WTC11 (cell line): ENCODE measurements at regions not wholly inside any gene's neighbourhood (a gene's known extent, or its start where the extent isn't known, plus 50 kb on each side); places are given as distances from the start of the nearest gene placed in this dataset.
A peak's percentile ranks its signal among the peaks of the same experiment; 100 is the strongest.

ENCODE experiments used
- ATAC-seq: fragments of 200-7000 bp; cut with Tn5 transposase; 2 replicates; pipeline ENCODE4 v1.10.0; 2021; ENCODE audit warnings: mild to moderate bottlenecking, moderate library complexity
- CTCF ChIA-PET: fragments of 300-600 bp; sonication (Branson Sonifier 250); formaldehyde crosslinking; loops from one replicate; lab custom pipeline; 2021; ENCODE audit warnings: antibody characterized with exemption; lab: Charles Lee
- POLR2A ChIA-PET: fragments of 350-600 bp; sonication (Branson Sonifier 250); formaldehyde crosslinking; loops from one replicate; lab custom pipeline; 2021; ENCODE audit warnings: antibody characterized with exemption; lab: Charles Lee
- DNase-seq: peaks from one replicate; pipeline ENCODE4 v3.0.0; 2021; ENCODE audit warnings: low spot score
- H3K27ac Mint-ChIP-seq: 2 replicates; pipeline ENCODE4 v1.8.0; 2021; ENCODE audit warnings: mixed read lengths
- H3K27me3 Mint-ChIP-seq: 2 replicates; pipeline ENCODE4 v1.8.0; 2021; ENCODE audit warnings: low read depth, mild to moderate bottlenecking, moderate library complexity, mixed read lengths
- H3K36me3 Mint-ChIP-seq: 2 replicates; pipeline ENCODE4 v1.8.0; 2021; ENCODE audit warnings: mixed read lengths
- H3K4me1 Mint-ChIP-seq: 2 replicates; pipeline ENCODE4 v1.8.0; 2022; ENCODE audit warnings: mixed read lengths
- H3K4me3 Mint-ChIP-seq: 2 replicates; pipeline ENCODE4 v1.8.0; 2021; ENCODE audit warnings: mild to moderate bottlenecking, moderate library complexity, mixed read lengths
- H3K9me3 Mint-ChIP-seq: 2 replicates; pipeline ENCODE4 v1.8.0; 2021; ENCODE audit warnings: mixed read lengths
- E2F4 ChIP-seq: sonication (generic); formaldehyde crosslinking; IDR thresholded peaks from 2 replicates; pipeline ENCODE4 v1.8.1; 2022; ENCODE audit warnings: low read depth, mild to moderate bottlenecking, moderate library complexity, missing genetic modification reagents, borderline replicate concordance
- E2F5 ChIP-seq: sonication (generic); formaldehyde crosslinking; IDR thresholded peaks from 2 replicates; pipeline ENCODE4 v1.8.1; 2022; ENCODE audit warnings: mild to moderate bottlenecking, moderate library complexity, missing genetic modification reagents
- ESRRA ChIP-seq: sonication (generic); formaldehyde crosslinking; IDR thresholded peaks from 2 replicates; pipeline ENCODE4 v1.8.1; 2022; ENCODE audit warnings: mild to moderate bottlenecking, missing genetic modification reagents, borderline replicate concordance
- ETV6 ChIP-seq: sonication (generic); formaldehyde crosslinking; IDR thresholded peaks from 2 replicates; pipeline ENCODE4 v1.8.1; 2022; ENCODE audit warnings: mild to moderate bottlenecking, missing genetic modification reagents
- FOXJ3 ChIP-seq: sonication (generic); formaldehyde crosslinking; IDR thresholded peaks from 2 replicates; pipeline ENCODE4 v1.9.0; 2021; ENCODE audit warnings: missing genetic modification reagents, mild to moderate bottlenecking, borderline replicate concordance
- MAX ChIP-seq: sonication (generic); formaldehyde crosslinking; IDR thresholded peaks from 2 replicates; pipeline ENCODE4 v1.8.0; 2022; ENCODE audit warnings: mild to moderate bottlenecking, missing genetic modification reagents
- MLX ChIP-seq: sonication (generic); formaldehyde crosslinking; IDR thresholded peaks from 2 replicates; pipeline ENCODE4 v1.8.1; 2023; ENCODE audit warnings: mild to moderate bottlenecking, missing genetic modification reagents, moderate library complexity
- SMAD3 ChIP-seq: sonication (generic); formaldehyde crosslinking; IDR thresholded peaks from 2 replicates; pipeline ENCODE4 v1.8.0; 2022; ENCODE audit warnings: missing genetic modification reagents, mild to moderate bottlenecking, borderline replicate concordance
- SMAD4 ChIP-seq: sonication (generic); formaldehyde crosslinking; IDR thresholded peaks from 2 replicates; pipeline ENCODE4 v1.8.0; 2022; ENCODE audit warnings: mild to moderate bottlenecking, missing genetic modification reagents
- TCF7 ChIP-seq: sonication (generic); formaldehyde crosslinking; IDR thresholded peaks from 2 replicates; pipeline ENCODE4 v1.8.0; 2022; ENCODE audit warnings: mild to moderate bottlenecking, low read depth, missing genetic modification reagents, moderate library complexity
- USF1 ChIP-seq: sonication (generic); formaldehyde crosslinking; IDR thresholded peaks from 2 replicates; pipeline ENCODE4 v1.8.0; 2022; ENCODE audit warnings: mild to moderate bottlenecking, missing genetic modification reagents
- ZMAT4 ChIP-seq: fragments of 250-450 bp; sonication (Bioruptor Pico); IDR thresholded peaks from 2 replicates; pipeline ENCODE4 v1.9.0; 2021; ENCODE audit warnings: mild to moderate bottlenecking
- ZNF512 ChIP-seq: sonication (generic); formaldehyde crosslinking; IDR thresholded peaks from 2 replicates; pipeline ENCODE4 v1.8.1; 2022; ENCODE audit warnings: missing genetic modification reagents, borderline replicate concordance
- ZNF532 ChIP-seq: fragments of 250-450 bp; sonication (Bioruptor Pico); IDR thresholded peaks from 2 replicates; pipeline ENCODE4 v1.9.0; 2021; ENCODE audit warnings: mild to moderate bottlenecking, borderline replicate concordance

GRCh38 chr12:115215544-115215943 is 531.6 kb upstream of the TBX3 start:
- ChIA-PET CTCF (no interaction called here), POLR2A (no interaction called here)
- no peaks in the 10 kb centered on the region; the same call in 1 of the 2 replicates for H3K36me3 Mint-ChIP-seq
- H3K4me1 Mint-ChIP-seq: peaks cover 11% of the 10 kb centered on the region
- no peak overlapping the region for H3K4me3 Mint-ChIP-seq
- ATAC-seq (no peak), DNase-seq (no peak)
- TF ChIP-seq USF1 (CRISPR knock-in tag) (no peak), SMAD3 (CRISPR knock-in tag) (no peak), FOXJ3 (CRISPR knock-in tag) (no peak), ZMAT4 (CRISPR knock-in tag) (no peak), ZNF512 (CRISPR knock-in tag) (no peak), MLX (CRISPR knock-in tag) (no peak)
- peaks cover 7% of the 10 kb centered on the region for H3K9me3 Mint-ChIP-seq
- H3K27me3 Mint-ChIP-seq: no peaks in the 10 kb centered on the region; the same call in 1 of the 2 replicates
- H3K27ac Mint-ChIP-seq: no peak overlapping the region

GRCh38 chr12:115213538-115214016 is 529.6 kb upstream of the TBX3 start:
- DNase-seq: peak; percentile 18
- H3K4me1 Mint-ChIP-seq: peaks cover 15% of the 10 kb centered on the region
- POLR2A ChIA-PET: no interaction called here
- CTCF ChIA-PET: no interaction called here
- no peak overlapping the region for H3K27ac Mint-ChIP-seq
- no peaks in the 10 kb centered on the region; the same call in 1 of the 2 replicates for H3K36me3 Mint-ChIP-seq
- no peaks in the 10 kb centered on the region for H3K27me3 Mint-ChIP-seq
- H3K9me3 Mint-ChIP-seq: peaks cover 7% of the 10 kb centered on the region
- TF ChIP-seq ESRRA (CRISPR knock-in tag) (no peak), ETV6 (0 out of 2 replicates have a peak, but pooled peaks have one; percentile 17)
- peak; percentile 72 for ATAC-seq
- no peak overlapping the region for H3K4me3 Mint-ChIP-seq

GRCh38 chr12:115213118-115213517 is 529.1 kb upstream of the TBX3 start:
- peaks cover 18% of the 10 kb centered on the region for H3K4me1 Mint-ChIP-seq
- no peak for TF ChIP-seq ZNF532 (CRISPR knock-in tag)
- TF ChIP-seq TCF7 (CRISPR knock-in tag): no peak
- TF ChIP-seq E2F4 (CRISPR knock-in tag): no peak
- no peak for TF ChIP-seq ETV6
- TF ChIP-seq MAX (CRISPR knock-in tag): no peak
- TF ChIP-seq E2F5 (CRISPR knock-in tag): no peak
- TF ChIP-seq SMAD4 (CRISPR knock-in tag): no peak
- H3K4me3 Mint-ChIP-seq: no peak overlapping the region
- DNase-seq (no peak), ATAC-seq (no peak)
- H3K36me3 Mint-ChIP-seq: no peaks in the 10 kb centered on the region; the same call in 1 of the 2 replicates
- no peak overlapping the region for H3K27ac Mint-ChIP-seq
- H3K27me3 Mint-ChIP-seq: no peaks in the 10 kb centered on the region
- CTCF ChIA-PET: no interaction called here
- peaks cover 7% of the 10 kb centered on the region for H3K9me3 Mint-ChIP-seq
- POLR2A ChIA-PET: no interaction called here
